ENCODE measurements at regions not wholly inside any gene's neighbourhood (a gene's known extent, or its start where the extent isn't known, plus 50 kb on each side); places are given as distances from the start of the nearest gene placed in this dataset.

GRCh38 chr1:216846339-216846738, 123.1 kb upstream of the ESRRG start:
- no peak for DNase-seq

- no peak for DNase-seq
Measured at GRCh38 chr1:216843409-216843808, 120.2 kb upstream of the ESRRG start.

- DNase-seq, result no peak
Measured at GRCh38 chr1:216841165-216841564, 117.9 kb upstream of the ESRRG start.

GRCh38 chr1:216836316-216836715, 113.1 kb upstream of the ESRRG start:
- DNase-seq, result no peak

GRCh38 chr1:216833509-216833908, 110.3 kb upstream of the ESRRG start:
- DNase-seq, result no peak

GRCh38 chr1:216832192-216832591, 109.0 kb upstream of the ESRRG start:
- no peak for DNase-seq

- no peak for DNase-seq
Measured at GRCh38 chr1:216830424-216831210, 107.4 kb upstream of the ESRRG start.

- no peak for DNase-seq
Measured at GRCh38 chr1:216827251-216827650, 104.0 kb upstream of the ESRRG start.

- DNase-seq, result no peak
Measured at GRCh38 chr1:216826646-216827045, 103.4 kb upstream of the ESRRG start.

- DNase-seq, result no peak
Measured at GRCh38 chr1:216826214-216826613, 103.0 kb upstream of the ESRRG start.

GRCh38 chr1:216825557-216825956, 102.3 kb upstream of the ESRRG start:
- DNase-seq, result no peak

GRCh38 chr1:216824511-216824910, 101.3 kb upstream of the ESRRG start:
- no peak for DNase-seq

GRCh38 chr1:216823731-216824130, 100.5 kb upstream of the ESRRG start:
- DNase-seq, result no peak

GRCh38 chr1:216822480-216822879, 99.3 kb upstream of the ESRRG start:
- DNase-seq, result no peak

- DNase-seq, result no peak
Measured at GRCh38 chr1:216820345-216820744, 97.1 kb upstream of the ESRRG start.

GRCh38 chr1:216818284-216818683, 95.1 kb upstream of the ESRRG start:
- DNase-seq, result no peak

- DNase-seq, result no peak
Measured at GRCh38 chr1:216815260-216816131, 92.3 kb upstream of the ESRRG start.

GRCh38 chr1:216814576-216815259, 91.5 kb upstream of the ESRRG start:
- DNase-seq, result no peak

GRCh38 chr1:216812966-216813365, 89.7 kb upstream of the ESRRG start:
- no peak for DNase-seq

- DNase-seq, result no peak
Measured at GRCh38 chr1:216809649-216810048, 86.4 kb upstream of the ESRRG start.

- DNase-seq, result no peak
Measured at GRCh38 chr1:216807696-216808095, 84.5 kb upstream of the ESRRG start.

GRCh38 chr1:216805953-216806352, 82.7 kb upstream of the ESRRG start:
- no peak for DNase-seq

GRCh38 chr1:216805233-216805632, 82.0 kb upstream of the ESRRG start:
- no peak for DNase-seq

- DNase-seq, result no peak
Measured at GRCh38 chr1:216804111-216804510, 80.9 kb upstream of the ESRRG start.
